GM23338 (cell line): ENCODE measurements at regions not wholly inside any gene's neighbourhood (a gene's known extent, or its start where the extent isn't known, plus 50 kb on each side); places are given as distances from the start of the nearest gene placed in this dataset.

Experiments
- ATAC-seq: fragments of 200-7000 bp; cut with Tn5 transposase; 3 replicates; pipeline ENCODE4 v1.9.1; 2020
- DNase-seq: peaks from one replicate; pipeline ENCODE4 v3.0.0-alpha.2; 2015; ENCODE audit warnings: low spot score
- H2AFZ ChIP-seq: fragments of 200-600 bp; sonication (generic); 2 replicates; pipeline ENCODE4 v1.8.0; 2016; ENCODE audit warnings: antibody characterized with exemption, mild to moderate bottlenecking, moderate library complexity
- H3F3A ChIP-seq: fragments of 200-600 bp; sonication (generic); replicated peaks from 2 replicates; pipeline ENCODE4 v1.8.0; 2017; ENCODE audit warnings: antibody characterized with exemption, mixed run types, low read depth
- H3K27ac ChIP-seq: fragments of 200-600 bp; sonication (generic); 2 replicates; pipeline ENCODE4 v1.6.1; 2016; ENCODE audit warnings: low read depth
- H3K27me3 ChIP-seq: fragments of 200-600 bp; sonication (generic); 2 replicates; pipeline ENCODE4 v1.8.0; 2016; ENCODE audit warnings: mild to moderate bottlenecking, mixed run types, moderate library complexity; ENCODE audit not compliant: insufficient read depth
- H3K36me3 ChIP-seq: fragments of 200-600 bp; sonication (generic); 2 replicates; pipeline ENCODE4 v1.8.0; 2016; ENCODE audit warnings: mild to moderate bottlenecking; ENCODE audit not compliant: insufficient read depth
- H3K4me1 ChIP-seq: fragments of 200-600 bp; sonication (generic); 2 replicates; pipeline ENCODE4 v1.8.0; 2016; ENCODE audit warnings: mild to moderate bottlenecking, moderate library complexity; ENCODE audit not compliant: insufficient read depth
- H3K4me2 ChIP-seq: fragments of 200-600 bp; sonication (generic); 2 replicates; pipeline ENCODE4 v1.7.1; 2017; ENCODE audit warnings: mixed run types
- H3K4me3 ChIP-seq: fragments of 200-600 bp; sonication (generic); 2 replicates; pipeline ENCODE4 v1.6.1; 2016; ENCODE audit warnings: mixed run types
- H3K79me2 ChIP-seq: fragments of 200-600 bp; sonication (generic); replicated peaks from 2 replicates; pipeline ENCODE4 v1.8.0; 2017; ENCODE audit warnings: mild to moderate bottlenecking; ENCODE audit not compliant: insufficient read depth
- H3K9me2 ChIP-seq: fragments of 200-600 bp; sonication (generic); 2 replicates; pipeline ENCODE4 v1.8.0; 2017; ENCODE audit not compliant: insufficient read depth
- H4K20me1 ChIP-seq: fragments of 200-600 bp; sonication (generic); replicated peaks from 2 replicates; pipeline ENCODE4 v1.8.0; 2017; ENCODE audit warnings: mild to moderate bottlenecking; ENCODE audit not compliant: insufficient read depth
- H3K27ac Mint-ChIP-seq: 2 replicates; pipeline ENCODE4 v1.8.0; 2020; ENCODE audit warnings: inconsistent platforms, mild to moderate bottlenecking, moderate library complexity, mixed read lengths
- H3K27me3 Mint-ChIP-seq: 3 replicates; pipeline ENCODE4 v1.8.0; 2022; ENCODE audit warnings: low read depth, mild to moderate bottlenecking, moderate library complexity, mixed read lengths, inconsistent platforms; ENCODE audit not compliant: insufficient read depth, poor library complexity
- H3K36me3 Mint-ChIP-seq: 3 replicates; pipeline ENCODE4 v1.8.0; 2021; ENCODE audit warnings: low read depth, mild to moderate bottlenecking, inconsistent platforms, moderate library complexity, mixed read lengths
- H3K4me1 Mint-ChIP-seq: 3 replicates; pipeline ENCODE4 v1.8.0; 2020; ENCODE audit warnings: mild to moderate bottlenecking, inconsistent platforms, mixed read lengths
- H3K4me3 Mint-ChIP-seq: 3 replicates; pipeline ENCODE4 v1.8.0; 2021; ENCODE audit warnings: moderate library complexity, mild to moderate bottlenecking, inconsistent platforms, mixed read lengths
- H3K9me3 Mint-ChIP-seq: 3 replicates; pipeline ENCODE4 v1.8.0; 2020; ENCODE audit warnings: moderate library complexity, mild to moderate bottlenecking, inconsistent platforms, mixed read lengths
- CREB1 ChIP-seq: fragments of 250-450 bp; sonication (Bioruptor Pico); IDR thresholded peaks from 2 replicates; pipeline ENCODE4 v1.5.0; 2020; ENCODE audit warnings: low read depth, mild to moderate bottlenecking, moderate library complexity
- ETS1 ChIP-seq: IDR thresholded peaks from 2 replicates; pipeline ENCODE4 v1.6.1; 2016; ENCODE audit warnings: antibody characterized with exemption
- EZH2 ChIP-seq: fragments of 200-600 bp; sonication (generic); IDR thresholded peaks from one replicate; pipeline ENCODE4 v1.8.0; 2017; ENCODE audit warnings: antibody characterized with exemption, mild to moderate bottlenecking, low read depth; ENCODE audit not compliant: unreplicated experiment
- EZH2phosphoT487 ChIP-seq: fragments of 200-600 bp; sonication (generic); IDR thresholded peaks from one replicate; pipeline ENCODE4 v1.8.1; 2018; ENCODE audit warnings: antibody characterized with exemption; ENCODE audit not compliant: unreplicated experiment
- JUNB ChIP-seq: IDR thresholded peaks from one replicate; pipeline ENCODE4 v1.6.1; 2016; ENCODE audit warnings: antibody characterized with exemption; ENCODE audit not compliant: unreplicated experiment
- NANOG ChIP-seq: IDR thresholded peaks from 2 replicates; pipeline ENCODE4 v1.6.1; 2016; ENCODE audit warnings: antibody characterized with exemption, borderline replicate concordance
- POLR2AphosphoS5 ChIP-seq: IDR thresholded peaks from 2 replicates; pipeline ENCODE4 v1.6.1; 2016; ENCODE audit warnings: antibody characterized with exemption, low read depth
- STAT1 ChIP-seq: IDR thresholded peaks from one replicate; pipeline ENCODE4 v1.6.1; 2016; ENCODE audit warnings: antibody characterized with exemption; ENCODE audit not compliant: unreplicated experiment
- ZNF114 ChIP-seq: fragments of 250-450 bp; sonication (Bioruptor Pico); IDR thresholded peaks from 2 replicates; pipeline ENCODE4 v1.5.0; 2020; ENCODE audit warnings: mild to moderate bottlenecking, moderate library complexity
- ZNF331 ChIP-seq: fragments of 250-450 bp; sonication (Bioruptor Pico); IDR thresholded peaks from 2 replicates; pipeline ENCODE4 v1.5.0; 2020; ENCODE audit warnings: low read depth, mild to moderate bottlenecking, moderate library complexity
- ZNF462 ChIP-seq: fragments of 250-450 bp; sonication (Bioruptor Pico); IDR thresholded peaks from 2 replicates; pipeline ENCODE4 v1.5.0; 2020; ENCODE audit warnings: mild to moderate bottlenecking, moderate library complexity
- TF ChIP-seq, protein P1 (sequence below): IDR thresholded peaks from one replicate; pipeline ENCODE4 v1.6.1; 2018; ENCODE audit warnings: antibody characterized with exemption; ENCODE audit not compliant: unreplicated experiment
- TF ChIP-seq, protein P2 (sequence below), 2 experiments: fragments of 200-600 bp in 1 of 2; sonication (generic) in 1 of 2; conservative IDR thresholded peaks; 2 replicates each; pipeline versions ENCODE4 v1.5.1 to v1.6.1; 2016 to 2017; ENCODE audit warnings: antibody characterized with exemption in 2 of 2, low read depth in 2 of 2, mild to moderate bottlenecking in 2 of 2, moderate library complexity in 1 of 2

DNA sequence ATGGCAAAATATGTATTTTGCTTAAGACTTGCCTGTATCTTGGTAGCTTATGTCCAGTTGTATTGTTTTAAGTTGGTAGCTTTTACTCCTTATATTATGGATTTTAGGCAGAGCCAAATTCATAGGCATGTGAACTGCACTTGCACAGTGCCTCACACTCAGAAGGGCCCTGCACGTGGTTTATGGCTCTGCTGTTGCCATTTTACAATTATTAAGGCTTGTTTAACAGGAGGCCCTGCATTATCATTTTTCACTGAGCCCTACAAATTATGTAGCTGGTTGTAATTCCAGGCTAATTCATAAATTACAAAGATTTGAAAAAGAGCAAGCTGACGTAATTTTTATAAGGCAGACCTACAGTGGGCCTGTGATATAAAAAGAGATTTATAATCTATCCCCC, 537.6 kb upstream of the UBE2E2 start:
- no peaks in the 10 kb centered on the region for H3K4me1 Mint-ChIP-seq
- ATAC-seq (no peak), DNase-seq (no peak)
- H3K36me3 Mint-ChIP-seq = no peaks in the 10 kb centered on the region
- Histone ChIP-seq H3K4me1 (no peaks in the 10 kb centered on the region), H3K27ac (no peak overlapping the region), H3K27me3 (no peaks in the 10 kb centered on the region), H3K9me2 (no peaks in the 10 kb centered on the region), H3K4me3 (no peak overlapping the region), H3K4me2 (no peak overlapping the region), H3K36me3 (no peaks in the 10 kb centered on the region), H3K79me2 (no peaks in the 10 kb centered on the region), H3F3A (no peaks in the 10 kb centered on the region), H2AFZ (no peak overlapping the region), H4K20me1 (no peaks in the 10 kb centered on the region)
- H3K9me3 Mint-ChIP-seq = no peaks in the 10 kb centered on the region
- no peaks in the 10 kb centered on the region for H3K27me3 Mint-ChIP-seq
- TF ChIP-seq ZNF331 (no peak), EZH2phosphoT487 (no peak), CREB1 (CRISPR knock-in tag) (no peak), POLR2AphosphoS5 (no peak), ZNF114 (CRISPR knock-in tag) (no peak), STAT1 (no peak), ZNF462 (CRISPR knock-in tag) (no peak), JUNB (no peak), ETS1 (no peak), NANOG (no peak), EZH2 (no peak)
- TF ChIP-seq, protein P1, sequence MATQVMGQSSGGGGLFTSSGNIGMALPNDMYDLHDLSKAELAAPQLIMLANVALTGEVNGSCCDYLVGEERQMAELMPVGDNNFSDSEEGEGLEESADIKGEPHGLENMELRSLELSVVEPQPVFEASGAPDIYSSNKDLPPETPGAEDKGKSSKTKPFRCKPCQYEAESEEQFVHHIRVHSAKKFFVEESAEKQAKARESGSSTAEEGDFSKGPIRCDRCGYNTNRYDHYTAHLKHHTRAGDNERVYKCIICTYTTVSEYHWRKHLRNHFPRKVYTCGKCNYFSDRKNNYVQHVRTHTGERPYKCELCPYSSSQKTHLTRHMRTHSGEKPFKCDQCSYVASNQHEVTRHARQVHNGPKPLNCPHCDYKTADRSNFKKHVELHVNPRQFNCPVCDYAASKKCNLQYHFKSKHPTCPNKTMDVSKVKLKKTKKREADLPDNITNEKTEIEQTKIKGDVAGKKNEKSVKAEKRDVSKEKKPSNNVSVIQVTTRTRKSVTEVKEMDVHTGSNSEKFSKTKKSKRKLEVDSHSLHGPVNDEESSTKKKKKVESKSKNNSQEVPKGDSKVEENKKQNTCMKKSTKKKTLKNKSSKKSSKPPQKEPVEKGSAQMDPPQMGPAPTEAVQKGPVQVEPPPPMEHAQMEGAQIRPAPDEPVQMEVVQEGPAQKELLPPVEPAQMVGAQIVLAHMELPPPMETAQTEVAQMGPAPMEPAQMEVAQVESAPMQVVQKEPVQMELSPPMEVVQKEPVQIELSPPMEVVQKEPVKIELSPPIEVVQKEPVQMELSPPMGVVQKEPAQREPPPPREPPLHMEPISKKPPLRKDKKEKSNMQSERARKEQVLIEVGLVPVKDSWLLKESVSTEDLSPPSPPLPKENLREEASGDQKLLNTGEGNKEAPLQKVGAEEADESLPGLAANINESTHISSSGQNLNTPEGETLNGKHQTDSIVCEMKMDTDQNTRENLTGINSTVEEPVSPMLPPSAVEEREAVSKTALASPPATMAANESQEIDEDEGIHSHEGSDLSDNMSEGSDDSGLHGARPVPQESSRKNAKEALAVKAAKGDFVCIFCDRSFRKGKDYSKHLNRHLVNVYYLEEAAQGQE = no peak
- TF ChIP-seq, protein P2, sequence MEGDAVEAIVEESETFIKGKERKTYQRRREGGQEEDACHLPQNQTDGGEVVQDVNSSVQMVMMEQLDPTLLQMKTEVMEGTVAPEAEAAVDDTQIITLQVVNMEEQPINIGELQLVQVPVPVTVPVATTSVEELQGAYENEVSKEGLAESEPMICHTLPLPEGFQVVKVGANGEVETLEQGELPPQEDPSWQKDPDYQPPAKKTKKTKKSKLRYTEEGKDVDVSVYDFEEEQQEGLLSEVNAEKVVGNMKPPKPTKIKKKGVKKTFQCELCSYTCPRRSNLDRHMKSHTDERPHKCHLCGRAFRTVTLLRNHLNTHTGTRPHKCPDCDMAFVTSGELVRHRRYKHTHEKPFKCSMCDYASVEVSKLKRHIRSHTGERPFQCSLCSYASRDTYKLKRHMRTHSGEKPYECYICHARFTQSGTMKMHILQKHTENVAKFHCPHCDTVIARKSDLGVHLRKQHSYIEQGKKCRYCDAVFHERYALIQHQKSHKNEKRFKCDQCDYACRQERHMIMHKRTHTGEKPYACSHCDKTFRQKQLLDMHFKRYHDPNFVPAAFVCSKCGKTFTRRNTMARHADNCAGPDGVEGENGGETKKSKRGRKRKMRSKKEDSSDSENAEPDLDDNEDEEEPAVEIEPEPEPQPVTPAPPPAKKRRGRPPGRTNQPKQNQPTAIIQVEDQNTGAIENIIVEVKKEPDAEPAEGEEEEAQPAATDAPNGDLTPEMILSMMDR (conservative IDR thresholded peaks at IDR 0.05; ENCODE audit: low read depth in 2 of 2) = no peak
- H3K4me3 Mint-ChIP-seq = no peak overlapping the region
- H3K27ac Mint-ChIP-seq = no peak overlapping the region
